OCI-LY1 (cell line): ENCODE measurements at regions not wholly inside any gene's neighbourhood (a gene's known extent, or its start where the extent isn't known, plus 50 kb on each side); places are given as distances from the start of the nearest gene placed in this dataset.
A peak's percentile ranks its signal among the peaks of the same experiment; 100 is the strongest.
"Not testable (repeated sequence)": the region's sequence is repeated elsewhere in the genome, so short reads cannot be mapped to it uniquely, and the experiment has no call there.

ENCODE experiments used
- CTCF ChIP-seq: fragments of 200-600 bp; sonication (generic), shearing (Covaris generic); IDR thresholded peaks from 2 replicates; pipeline ENCODE4 v1.5.1; 2017; ENCODE audit warnings: mild to moderate bottlenecking, antibody characterized with exemption, low read length, moderate library complexity, mixed read lengths
- EZH2 ChIP-seq: fragments of 200-600 bp; sonication (generic), shearing (Covaris generic); IDR thresholded peaks from 2 replicates; pipeline ENCODE4 v1.8.0; 2017; ENCODE audit warnings: borderline replicate concordance, mixed run types, mild to moderate bottlenecking, antibody characterized with exemption, low read length, moderate library complexity, mixed read lengths

- peak; percentile 52 for TF ChIP-seq CTCF
- TF ChIP-seq EZH2, result not testable (repeated sequence)
Observed at GRCh38 chr17:15828727-15829314, 96.7 kb downstream of the TBC1D26 start.
